Germinal center (tissue), 1 donor: ENCODE measurements at regions not wholly inside any gene's neighbourhood (a gene's known extent, or its start where the extent isn't known, plus 50 kb on each side); places are given as distances from the start of the nearest gene placed in this dataset.

ENCODE experiments used
- DNase-seq: peaks from one replicate; pipeline ENCODE4 v3.0.0; 2012; ENCODE audit warnings: mixed read lengths, low spot score

DNA sequence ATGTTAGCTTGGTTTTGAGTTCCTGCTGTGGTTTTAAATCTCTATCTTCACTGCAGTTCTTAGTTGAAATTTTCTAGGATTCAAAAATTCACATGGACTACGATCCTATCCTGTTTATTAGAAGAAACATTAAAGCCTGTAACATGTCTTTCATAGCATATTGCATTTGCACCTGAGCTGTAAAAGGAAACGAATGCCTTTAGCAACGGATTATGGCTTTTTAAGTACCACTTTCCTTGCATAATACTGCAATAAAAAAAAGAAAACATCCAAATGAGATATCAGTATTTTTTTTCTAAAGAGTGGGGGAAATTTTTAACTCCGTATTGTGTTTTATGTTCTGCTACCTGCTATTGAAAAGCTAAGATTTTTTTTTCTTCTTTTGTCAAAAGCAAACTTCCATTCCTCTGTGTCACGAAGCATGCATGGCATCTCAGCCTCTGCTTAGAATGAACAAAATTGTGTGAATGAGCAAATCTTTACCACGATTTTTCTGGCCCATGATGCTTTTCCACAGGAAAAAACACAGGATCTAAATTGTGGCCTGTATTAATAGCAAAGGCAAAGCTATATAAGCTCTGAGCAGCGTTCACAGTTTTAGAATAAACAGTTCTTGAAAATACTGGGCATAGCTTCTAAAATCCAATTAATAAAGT is 110.0 kb upstream of the CDIN1 start:
- DNase-seq = no peak

DNA sequence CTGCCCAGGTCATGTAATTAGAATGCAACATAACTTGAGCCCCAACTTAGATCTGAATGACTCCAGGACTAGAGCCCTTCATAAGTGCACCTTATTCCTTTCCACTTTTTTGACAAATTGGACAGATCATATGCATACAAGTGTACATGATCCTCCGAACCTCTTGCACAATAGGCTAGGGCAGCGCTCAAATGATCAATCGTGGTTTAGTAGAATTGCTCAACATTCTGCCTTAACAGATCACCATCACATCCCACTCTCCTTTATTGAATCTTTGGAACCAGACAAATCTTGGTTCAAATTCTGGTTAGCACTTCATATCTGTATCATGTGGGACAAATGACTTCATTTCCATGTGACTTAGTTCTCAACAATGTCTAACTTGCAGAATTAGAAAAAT is 106.8 kb upstream of the CDIN1 start:
- DNase-seq = no peak

GRCh38 chr15:36478561-36478960 is 100.9 kb upstream of the CDIN1 start:
- DNase-seq = no peak

- DNase-seq = no peak
Measured at GRCh38 chr15:36479200-36479896, 100.1 kb upstream of the CDIN1 start.

GRCh38 chr15:36481156-36481555 is 98.3 kb upstream of the CDIN1 start:
- DNase-seq = no peak

- no peak for DNase-seq
Measured at GRCh38 chr15:36483409-36483808, 96.0 kb upstream of the CDIN1 start.

DNA sequence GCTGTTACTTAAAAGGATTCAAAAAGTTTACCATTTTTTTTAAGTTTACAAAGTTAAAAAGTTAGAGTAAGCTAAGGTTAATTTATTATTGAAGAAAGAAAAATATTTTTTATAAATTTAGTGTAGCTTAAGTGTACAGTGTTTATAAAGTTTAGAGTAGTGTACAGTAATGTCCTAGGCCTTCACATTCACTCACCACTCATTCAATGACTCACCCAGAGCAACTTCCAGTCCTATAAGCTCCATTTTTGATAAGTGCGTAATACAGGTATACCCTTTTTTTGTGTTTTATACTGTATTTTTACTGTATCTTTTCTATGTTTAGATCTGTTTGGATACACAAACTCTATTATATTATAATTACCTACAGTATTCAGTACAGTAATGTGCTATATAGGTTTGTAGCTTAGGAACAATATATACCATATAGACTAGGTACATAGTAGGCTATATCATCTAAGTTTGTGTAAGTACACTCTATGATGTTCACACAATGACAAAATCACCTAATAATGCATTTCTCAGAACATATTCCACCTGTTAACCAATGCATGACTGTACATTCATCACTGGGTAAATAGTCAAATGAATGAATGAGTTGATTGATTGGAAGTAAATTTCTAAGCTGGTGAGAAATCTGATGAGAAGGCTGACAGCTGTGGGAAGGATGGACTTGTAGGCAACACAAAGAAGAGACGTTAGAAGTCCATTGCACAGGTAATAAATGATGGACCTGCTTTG is 95.2 kb upstream of the CDIN1 start:
- no peak for DNase-seq

DNA sequence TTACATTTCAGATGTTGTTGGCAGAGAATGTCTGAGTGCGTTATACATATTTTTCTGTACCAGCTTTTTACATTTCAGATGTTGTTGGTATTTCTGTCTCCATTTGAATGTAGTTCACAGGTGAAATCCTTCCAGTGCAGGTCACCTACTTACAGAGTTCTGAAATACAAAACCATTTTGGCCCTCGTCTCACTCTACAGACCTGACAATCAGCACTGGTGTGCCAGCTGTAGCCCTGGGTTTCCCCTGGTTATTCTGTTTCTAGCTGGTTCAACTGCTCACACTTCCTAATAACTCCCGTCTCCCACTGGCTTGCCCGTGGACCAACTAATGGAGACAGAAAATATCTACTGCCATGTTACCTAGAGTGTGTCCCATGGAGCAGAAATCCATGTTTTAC is 87.5 kb upstream of the CDIN1 start:
- no peak for DNase-seq

DNA sequence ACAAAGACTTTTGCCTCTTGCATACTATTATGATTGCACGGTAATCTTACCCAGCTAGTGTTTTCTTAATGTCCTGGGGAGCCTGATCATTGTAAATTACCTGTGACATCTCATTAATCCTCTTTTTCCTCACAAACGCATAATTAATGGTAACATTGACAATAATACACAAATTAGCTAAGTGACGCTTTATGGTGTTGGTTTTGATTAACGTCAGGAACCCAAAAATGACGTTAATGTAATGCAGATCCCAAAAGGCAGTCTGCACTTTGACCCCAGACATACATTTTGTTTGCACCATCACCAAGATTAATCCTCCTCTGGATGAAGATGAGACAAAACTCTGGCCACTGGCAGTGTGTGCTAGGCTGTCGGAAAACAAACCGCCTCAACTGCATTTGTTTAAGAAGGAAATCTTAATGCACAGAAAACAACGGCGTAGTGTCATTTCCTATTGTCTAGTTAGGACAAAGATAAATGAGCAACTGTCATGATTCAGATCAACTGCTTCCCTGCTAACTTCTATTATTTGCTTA is 83.9 kb upstream of the CDIN1 start:
- DNase-seq = no peak

DNA sequence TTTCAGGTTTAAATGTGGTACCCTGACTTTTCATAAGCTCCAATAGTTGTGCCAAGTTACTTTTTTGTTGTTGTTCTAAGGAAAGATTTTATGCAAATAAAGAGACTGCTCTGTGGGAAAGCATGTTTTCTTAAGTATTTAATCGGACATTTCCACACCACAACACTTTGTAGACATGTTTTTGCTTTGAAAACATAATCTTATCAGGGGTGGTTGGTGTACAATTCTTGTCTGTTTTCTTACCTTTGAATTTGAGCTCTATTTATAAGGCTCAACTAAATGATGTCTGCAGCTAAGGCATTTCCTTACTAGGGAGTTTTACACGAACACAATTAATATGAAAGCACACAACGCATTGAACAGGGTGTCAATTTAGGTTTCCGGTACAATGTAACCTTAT is 81.5 kb upstream of the CDIN1 start:
- no peak for DNase-seq

- DNase-seq = no peak
Measured at GRCh38 chr15:36498401-36498800, 81.0 kb upstream of the CDIN1 start.

GRCh38 chr15:36498916-36499315 is 80.5 kb upstream of the CDIN1 start:
- DNase-seq = no peak

DNA sequence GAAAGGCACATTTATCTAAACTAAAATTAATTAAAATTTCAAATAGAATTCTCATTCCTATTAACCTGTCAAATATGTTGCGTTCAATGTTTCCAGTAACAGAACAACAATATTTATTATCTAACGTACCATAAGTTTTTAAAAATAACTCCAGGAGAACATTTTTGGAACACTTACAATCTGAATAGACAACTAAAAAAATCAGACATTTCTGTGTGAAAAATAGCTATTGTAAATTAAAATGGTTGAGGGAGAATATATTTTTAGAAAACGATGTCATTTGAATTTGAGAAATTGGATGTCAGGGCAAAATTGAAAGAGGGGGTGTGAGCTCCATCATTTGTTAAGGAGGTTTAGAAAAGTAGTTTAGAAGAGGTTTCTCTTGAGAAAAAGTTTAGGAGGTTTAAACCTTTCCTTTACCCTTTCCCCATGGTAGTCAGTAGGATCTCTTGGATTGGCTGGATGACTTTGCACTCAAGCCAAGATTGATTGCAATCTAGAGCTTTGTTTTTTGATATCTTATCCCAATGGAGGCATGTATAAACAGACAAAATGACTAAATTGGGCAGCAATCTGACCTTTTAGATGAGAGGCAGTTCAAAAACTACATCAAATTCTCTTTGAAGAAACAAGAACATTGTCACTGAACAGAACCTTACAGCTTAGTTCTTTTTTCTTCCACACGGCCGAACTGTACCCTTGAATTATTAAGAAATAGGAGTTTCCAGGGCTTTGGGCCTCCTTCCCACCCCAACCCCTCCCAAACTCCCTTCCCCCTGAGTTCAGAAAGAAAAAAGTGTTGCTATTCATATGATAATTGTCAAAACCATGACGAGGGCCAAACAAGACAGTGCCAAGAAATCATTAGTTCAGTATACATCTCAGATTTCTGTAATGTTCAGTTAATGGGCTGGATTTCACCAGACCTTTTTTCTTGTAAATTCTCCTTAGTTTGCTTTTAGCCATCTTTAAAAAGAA is 79.7 kb upstream of the CDIN1 start:
- no peak for DNase-seq

GRCh38 chr15:36501063-36501678 is 78.3 kb upstream of the CDIN1 start:
- DNase-seq = no peak

DNA sequence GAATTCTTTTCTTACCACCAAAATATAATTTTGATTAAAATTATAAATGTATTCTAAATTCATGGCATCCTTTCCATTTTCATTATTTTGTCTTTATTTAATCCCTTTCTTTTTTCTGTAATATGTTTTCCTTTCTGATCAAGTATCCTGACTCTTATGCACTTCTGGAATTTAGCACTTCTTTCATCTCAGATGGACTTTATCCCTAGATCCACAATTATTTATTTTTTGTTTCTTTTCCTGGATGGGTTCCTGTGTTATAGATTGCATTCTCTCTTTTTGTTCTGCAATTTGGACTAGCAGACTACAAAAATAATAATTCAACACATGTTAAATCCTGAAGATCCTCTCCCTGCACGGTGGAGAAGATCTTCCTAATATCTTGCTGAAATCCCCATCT is 76.9 kb upstream of the CDIN1 start:
- DNase-seq = no peak

DNA sequence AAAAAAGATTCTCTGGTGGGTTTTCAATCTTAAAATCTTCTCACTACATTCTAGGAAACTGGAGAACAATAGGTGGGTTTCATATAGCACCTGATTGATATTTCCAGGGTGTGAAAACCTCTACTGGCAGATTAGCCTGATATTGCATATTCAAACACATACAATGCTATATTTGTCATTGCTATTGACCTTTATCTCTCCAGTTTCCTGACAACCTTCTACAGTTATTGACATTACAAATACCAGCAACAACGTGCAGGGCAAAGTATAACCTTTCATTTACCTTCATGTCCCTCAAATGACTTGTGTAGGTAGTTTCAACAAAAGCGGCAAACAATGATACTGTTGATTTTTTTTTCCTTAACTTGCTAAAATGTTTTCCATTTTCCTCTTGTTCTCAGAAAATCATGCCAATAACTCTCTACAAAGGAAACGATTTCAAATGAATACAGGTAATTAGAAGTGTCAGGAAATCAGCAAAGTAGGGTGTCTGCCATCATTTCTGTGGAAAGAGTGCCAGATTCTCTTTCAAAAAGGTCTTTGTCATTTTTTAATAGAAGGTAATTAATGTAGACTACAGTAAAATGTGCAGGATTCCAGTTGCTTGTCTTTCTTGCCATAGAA is 72.6 kb upstream of the CDIN1 start:
- DNase-seq = no peak

DNA sequence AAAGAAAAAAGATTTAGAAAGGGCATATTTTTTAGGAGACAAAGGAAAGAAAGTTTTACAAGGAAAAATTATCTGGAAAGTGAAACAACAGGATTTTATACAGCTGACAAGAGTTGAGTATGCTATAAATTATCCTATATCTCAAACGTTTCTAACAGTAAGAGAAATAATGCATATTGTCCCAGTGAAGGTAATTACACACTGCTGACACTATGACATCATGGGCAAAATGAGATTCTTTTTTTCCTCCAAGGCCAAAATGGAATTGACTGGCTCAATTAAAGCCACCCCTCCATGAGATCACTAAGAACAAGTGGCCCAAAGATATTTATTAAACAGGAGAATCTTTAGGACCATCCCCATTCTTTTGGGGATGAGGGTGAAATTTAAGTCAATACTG is 72.0 kb upstream of the CDIN1 start:
- DNase-seq = no peak

GRCh38 chr15:36511594-36511993 is 67.8 kb upstream of the CDIN1 start:
- no peak for DNase-seq

DNA sequence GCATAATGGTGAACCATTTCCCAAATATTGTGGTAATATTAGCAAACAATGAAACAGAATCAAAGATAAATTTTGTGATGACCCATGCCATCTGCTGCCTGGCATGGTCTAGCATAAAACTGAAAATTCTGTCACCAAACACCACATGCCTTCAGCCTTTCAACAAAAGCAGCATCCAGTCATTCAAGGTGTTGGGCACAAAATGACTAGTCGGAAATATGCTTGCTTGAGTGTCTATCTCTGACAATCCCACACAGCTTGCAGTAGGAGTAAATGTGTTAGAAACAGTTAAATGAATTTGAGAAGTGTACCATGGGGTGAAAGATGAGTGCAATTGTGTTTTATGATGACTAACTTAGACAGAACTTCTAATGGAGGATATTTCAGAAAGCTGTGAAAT is 61.7 kb upstream of the CDIN1 start:
- no peak for DNase-seq

- DNase-seq = no peak
Measured at GRCh38 chr15:36519067-36519466, 60.4 kb upstream of the CDIN1 start.

DNA sequence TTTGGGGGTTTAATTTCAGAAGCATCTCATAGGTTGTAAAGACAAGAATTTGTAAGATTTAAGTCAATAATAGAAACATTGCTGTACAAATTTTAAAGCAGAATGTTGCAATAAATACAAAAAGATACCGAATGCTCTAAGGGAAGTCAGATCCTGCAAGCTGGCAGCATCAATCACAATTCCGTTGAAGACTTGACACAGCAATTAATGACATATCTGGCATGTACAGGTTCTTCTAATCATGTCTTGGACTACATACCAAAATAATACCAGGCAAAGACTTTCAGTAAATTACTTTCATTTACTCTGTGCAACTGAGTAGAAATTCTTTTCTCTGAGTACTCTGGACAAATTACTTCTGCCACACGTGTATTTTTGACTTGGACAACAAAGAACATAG is 54.0 kb upstream of the CDIN1 start:
- DNase-seq = no peak
